ENCODE measurements at regions not wholly inside any gene's neighbourhood (a gene's known extent, or its start where the extent isn't known, plus 50 kb on each side); places are given as distances from the start of the nearest gene placed in this dataset.

GRCh38 chr6:48476257-48476656 is 365.3 kb upstream of the PTCHD4 start:
- H3K9ac ChIP-seq (ENCODE audit: low read length) = no peak overlapping the region

GRCh38 chr6:48475275-48475674 is 364.3 kb upstream of the PTCHD4 start:
- H3K79me2 ChIP-seq (ENCODE audit: insufficient read depth, low read length) = no peaks in the 10 kb centered on the region
- no peaks in the 10 kb centered on the region for H3K9me2 ChIP-seq (ENCODE audit: low read depth, low read length)
- no peaks in the 10 kb centered on the region for H3K9me3 ChIP-seq (ENCODE audit: low read length)
- H3F3A ChIP-seq (ENCODE audit: insufficient read depth, low read length) = no peaks in the 10 kb centered on the region
- H3K27me3 ChIP-seq (ENCODE audit: insufficient read depth, low read length) = no peaks in the 10 kb centered on the region
- H3K4me1 ChIP-seq (ENCODE audit: insufficient read depth, low read length, severe bottlenecking) = no peaks in the 10 kb centered on the region
- no peak overlapping the region for H3K27ac ChIP-seq (ENCODE audit: low read depth, low read length, poor library complexity, severe bottlenecking)
- no peak overlapping the region for H2AFZ ChIP-seq (ENCODE audit: low read length)
- TF ChIP-seq EZH2 (IDR thresholded peaks at IDR 0.05; ENCODE audit: borderline replicate concordance, low read length) = no peak
- no peak for TF ChIP-seq CTCF (IDR thresholded peaks at IDR 0.05; ENCODE audit: low read length)
- no peaks in the 10 kb centered on the region for H3K36me3 ChIP-seq (ENCODE audit: insufficient read depth, low read length)
- H3K4me2 ChIP-seq (ENCODE audit: low read length) = no peak overlapping the region
- no peak overlapping the region for H3K9ac ChIP-seq (ENCODE audit: low read length)
- no peak overlapping the region for H3K4me3 ChIP-seq (ENCODE audit: low read depth, low read length, poor library complexity, severe bottlenecking)
- no peaks in the 10 kb centered on the region for H4K20me1 ChIP-seq (ENCODE audit: insufficient read depth, low read length)

More at GRCh38 chr6:48476257-48476656, 365.3 kb upstream of the PTCHD4 start:
- Histone ChIP-seq H3K4me1 (ENCODE audit: insufficient read depth, low read length, severe bottlenecking) (no peaks in the 10 kb centered on the region), H3K9me2 (ENCODE audit: low read depth, low read length) (no peaks in the 10 kb centered on the region), H3F3A (ENCODE audit: insufficient read depth, low read length) (no peaks in the 10 kb centered on the region), H3K4me2 (ENCODE audit: low read length) (no peak overlapping the region), H3K36me3 (ENCODE audit: insufficient read depth, low read length) (no peaks in the 10 kb centered on the region), H2AFZ (ENCODE audit: low read length) (no peak overlapping the region), H4K20me1 (ENCODE audit: insufficient read depth, low read length) (no peaks in the 10 kb centered on the region), H3K27ac (ENCODE audit: low read depth, low read length, poor library complexity, severe bottlenecking) (no peak overlapping the region), H3K4me3 (ENCODE audit: low read depth, low read length, poor library complexity, severe bottlenecking) (no peak overlapping the region), H3K27me3 (ENCODE audit: insufficient read depth, low read length) (no peaks in the 10 kb centered on the region), H3K9me3 (ENCODE audit: low read length) (no peaks in the 10 kb centered on the region), H3K79me2 (ENCODE audit: insufficient read depth, low read length) (no peaks in the 10 kb centered on the region)
- TF ChIP-seq EZH2 (IDR thresholded peaks at IDR 0.05; ENCODE audit: borderline replicate concordance, low read length) (no peak), CTCF (IDR thresholded peaks at IDR 0.05; ENCODE audit: low read length) (no peak; the same call in 1 of the 2 replicates)

GRCh38 chr6:48474830-48475229 is 363.8 kb upstream of the PTCHD4 start:
- no peak overlapping the region for H3K9ac ChIP-seq (ENCODE audit: low read length)
- H3K9me3 ChIP-seq (ENCODE audit: low read length) = no peaks in the 10 kb centered on the region
- no peaks in the 10 kb centered on the region for H3F3A ChIP-seq (ENCODE audit: insufficient read depth, low read length)
- H3K4me1 ChIP-seq (ENCODE audit: insufficient read depth, low read length, severe bottlenecking) = no peaks in the 10 kb centered on the region
- no peak overlapping the region for H2AFZ ChIP-seq (ENCODE audit: low read length)
- H3K27me3 ChIP-seq (ENCODE audit: insufficient read depth, low read length) = no peaks in the 10 kb centered on the region
- no peaks in the 10 kb centered on the region for H3K9me2 ChIP-seq (ENCODE audit: low read depth, low read length)
- H4K20me1 ChIP-seq (ENCODE audit: insufficient read depth, low read length) = no peaks in the 10 kb centered on the region
- no peak overlapping the region for H3K27ac ChIP-seq (ENCODE audit: low read depth, low read length, poor library complexity, severe bottlenecking)
- no peaks in the 10 kb centered on the region for H3K79me2 ChIP-seq (ENCODE audit: insufficient read depth, low read length)
- H3K36me3 ChIP-seq (ENCODE audit: insufficient read depth, low read length) = no peaks in the 10 kb centered on the region
- H3K4me2 ChIP-seq (ENCODE audit: low read length) = no peak overlapping the region
- no peak overlapping the region for H3K4me3 ChIP-seq (ENCODE audit: low read depth, low read length, poor library complexity, severe bottlenecking)
- TF ChIP-seq EZH2 (IDR thresholded peaks at IDR 0.05; ENCODE audit: borderline replicate concordance, low read length) = no peak
- no peak for TF ChIP-seq CTCF (IDR thresholded peaks at IDR 0.05; ENCODE audit: low read length)

Data from OCI-LY1 (cell line).